Muscle of arm (tissue), 1 donor: ENCODE measurements at regions not wholly inside any gene's neighbourhood (a gene's known extent, or its start where the extent isn't known, plus 50 kb on each side); places are given as distances from the start of the nearest gene placed in this dataset.
"Not testable (repeated sequence)": the region's sequence is repeated elsewhere in the genome, so short reads cannot be mapped to it uniquely, and the experiment has no call there.

ENCODE experiments used
- DNase-seq: peaks from one replicate; pipeline ENCODE4 v3.0.0-alpha.2; 2013

DNA sequence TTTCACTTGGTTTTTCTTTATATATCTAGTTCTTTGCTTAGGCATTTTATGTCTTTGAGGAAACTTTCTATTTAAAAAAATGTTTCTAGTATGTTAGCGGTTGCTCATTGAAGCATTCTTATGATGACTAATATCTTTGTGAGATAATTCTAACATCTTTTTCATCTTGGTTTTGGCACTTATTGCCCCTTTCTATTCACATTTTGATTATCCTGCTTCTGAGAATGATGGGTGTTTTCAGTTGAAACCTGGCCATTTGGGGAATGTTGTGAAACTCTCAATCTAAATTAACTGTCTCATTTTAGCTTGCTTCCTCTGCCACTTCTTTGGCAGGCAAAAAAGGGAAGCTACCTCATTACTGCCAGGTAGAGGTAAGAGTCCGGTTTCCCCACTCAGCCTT lies 683.1 kb downstream of the DOK5 start:
- DNase-seq = no peak

DNA sequence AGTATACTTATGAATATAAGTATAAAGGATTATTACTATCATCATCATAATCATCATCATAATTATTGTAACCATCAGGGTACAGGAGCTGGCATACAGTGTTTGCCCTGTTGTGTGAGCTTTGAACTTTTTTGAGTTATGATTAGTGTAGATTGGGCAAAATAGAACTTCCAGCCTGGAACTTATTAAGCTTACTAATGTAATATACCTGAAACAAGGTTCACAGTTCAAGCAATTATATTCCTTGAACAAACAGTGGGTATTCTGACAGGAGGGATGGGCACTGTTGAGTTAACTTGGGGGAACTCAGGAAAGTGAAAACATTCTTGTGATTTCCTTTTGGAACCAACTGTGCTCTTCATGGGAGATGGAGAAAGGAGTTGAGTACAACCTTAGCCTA lies 680.0 kb downstream of the DOK5 start:
- no peak for DNase-seq

DNA sequence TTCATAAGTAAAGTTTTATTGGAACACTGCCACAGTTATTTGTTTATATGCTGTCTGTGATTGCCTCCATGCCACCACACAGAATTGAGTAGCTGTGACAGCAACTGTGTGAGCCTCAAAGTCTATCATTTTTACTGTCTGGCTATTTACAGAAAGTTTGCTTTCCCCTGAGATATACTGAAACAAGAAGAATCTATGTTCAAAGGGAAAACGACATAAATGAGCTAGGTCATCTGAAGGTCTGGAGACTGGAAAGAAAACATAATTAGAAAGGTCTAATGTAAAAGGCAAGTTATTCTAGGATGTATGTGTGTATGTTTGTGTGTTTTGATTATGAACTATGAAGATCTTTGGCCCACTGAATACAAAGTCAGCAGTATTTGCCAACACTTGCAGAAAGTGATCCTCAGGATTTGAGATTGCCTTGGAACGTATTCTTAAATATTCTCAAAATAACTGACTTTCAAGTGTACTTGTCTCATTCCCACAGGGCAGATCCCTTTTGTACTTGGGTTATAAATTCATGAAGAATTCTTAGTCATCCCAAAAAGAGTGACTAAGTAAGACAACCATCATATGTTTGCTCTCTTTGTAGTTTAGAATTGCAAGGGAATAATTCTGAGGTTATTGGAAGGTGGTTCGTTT lies 677.7 kb downstream of the DOK5 start:
- peak; percentile 3 for DNase-seq

DNA sequence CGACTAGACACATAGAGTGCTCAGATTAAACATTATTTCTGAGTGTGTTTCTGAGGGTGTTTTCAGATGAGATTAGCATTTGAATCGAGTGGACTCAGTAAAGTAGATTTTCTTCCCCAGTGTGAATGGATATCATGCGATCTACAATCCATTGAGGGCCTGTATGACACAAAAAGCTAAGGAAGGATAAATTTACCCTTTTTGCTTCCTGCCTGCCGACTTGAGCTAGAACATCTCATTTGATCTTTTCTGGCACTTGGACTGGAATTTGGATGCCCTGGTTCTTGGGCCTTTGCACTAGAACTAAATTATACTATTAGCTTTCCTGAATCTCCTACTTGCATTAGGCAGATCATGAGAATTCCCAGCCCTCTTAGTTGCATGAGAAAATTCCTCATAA lies 675.8 kb downstream of the DOK5 start:
- no peak for DNase-seq

DNA sequence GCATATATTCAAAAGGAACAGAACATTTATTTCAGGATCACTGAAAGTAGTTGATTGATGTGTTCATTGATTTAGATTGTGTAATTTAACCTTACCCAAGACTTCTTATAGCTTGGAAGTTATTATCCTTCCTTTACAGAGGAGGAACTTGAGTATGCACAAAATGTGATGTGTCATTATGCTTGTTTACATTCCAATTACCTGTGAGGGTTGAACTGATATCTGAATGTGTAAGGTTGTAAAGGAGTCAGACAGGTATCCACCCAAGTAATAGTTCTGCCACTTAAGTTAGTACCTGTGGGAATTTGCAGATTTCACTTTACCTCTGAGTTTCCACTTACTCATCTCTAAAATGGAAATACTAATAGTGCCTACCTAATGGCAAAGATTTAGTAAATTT lies 668.2 kb downstream of the DOK5 start:
- DNase-seq = no peak

DNA sequence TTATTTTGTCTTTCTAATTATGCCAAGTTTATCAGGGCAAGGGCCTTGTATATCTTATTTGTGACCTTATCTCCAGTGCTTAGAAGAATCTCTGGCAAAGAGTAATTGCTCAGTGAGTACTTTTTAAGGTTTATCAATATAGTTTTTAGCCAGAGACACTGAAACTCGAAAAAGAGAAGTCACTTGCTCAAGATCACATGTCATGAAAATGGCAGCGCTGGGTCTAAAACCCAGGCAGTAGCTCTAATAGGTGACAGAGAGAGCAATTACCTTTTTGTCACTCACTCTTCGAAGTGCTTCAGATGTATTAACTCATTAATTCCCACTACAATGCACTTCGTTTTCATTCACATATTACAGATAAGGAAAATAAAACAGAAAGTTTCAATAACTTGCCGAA lies 667.5 kb downstream of the DOK5 start:
- no peak for DNase-seq

DNA sequence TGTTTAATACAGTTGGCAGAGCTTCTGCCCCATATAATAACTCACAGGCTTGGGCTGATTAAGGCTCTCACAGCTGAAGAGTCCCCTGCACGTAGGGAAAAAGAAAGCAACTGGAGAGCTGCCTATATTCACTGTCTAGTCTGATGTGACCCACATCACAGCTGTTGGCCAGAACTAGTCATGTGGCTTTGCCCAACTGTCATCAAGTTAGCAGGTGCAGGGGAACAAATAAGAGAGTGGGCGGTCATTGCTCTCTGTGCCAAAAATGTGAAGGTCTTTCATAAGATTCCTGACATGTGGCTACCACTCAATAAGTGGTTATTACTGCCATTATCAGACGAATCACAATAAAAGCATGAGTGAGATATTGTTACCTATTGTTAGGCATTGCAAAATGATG lies 665.2 kb downstream of the DOK5 start:
- DNase-seq = peak; percentile 25

DNA sequence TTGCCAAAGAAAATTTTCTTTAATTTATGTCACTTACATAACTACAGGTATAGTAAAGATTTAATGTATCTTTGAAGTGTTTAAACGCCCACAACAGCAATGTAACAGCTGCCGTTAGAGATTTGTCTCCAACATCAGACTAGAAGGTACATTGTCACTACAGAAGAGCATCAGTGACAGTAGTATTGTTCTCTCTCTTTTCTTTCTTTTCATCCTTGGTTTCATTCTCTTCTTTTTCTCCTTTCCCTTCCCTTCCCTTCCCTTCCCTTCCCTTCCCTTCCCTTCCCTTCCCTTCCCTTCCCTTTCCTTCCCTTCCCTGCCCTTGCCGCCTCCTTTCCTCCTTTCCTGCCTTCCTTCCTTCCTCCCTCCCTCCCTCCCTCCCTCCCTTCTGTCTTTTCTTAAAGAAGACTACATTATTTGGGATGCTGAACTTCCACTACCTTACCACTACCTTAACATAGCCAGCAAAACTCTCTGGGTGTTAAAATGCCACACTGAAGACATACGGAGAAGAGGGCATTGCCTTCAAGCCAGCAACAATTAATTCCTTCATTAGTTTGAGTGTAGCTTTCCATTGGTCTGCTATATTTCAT lies 663.9 kb downstream of the DOK5 start:
- no peak for DNase-seq

DNA sequence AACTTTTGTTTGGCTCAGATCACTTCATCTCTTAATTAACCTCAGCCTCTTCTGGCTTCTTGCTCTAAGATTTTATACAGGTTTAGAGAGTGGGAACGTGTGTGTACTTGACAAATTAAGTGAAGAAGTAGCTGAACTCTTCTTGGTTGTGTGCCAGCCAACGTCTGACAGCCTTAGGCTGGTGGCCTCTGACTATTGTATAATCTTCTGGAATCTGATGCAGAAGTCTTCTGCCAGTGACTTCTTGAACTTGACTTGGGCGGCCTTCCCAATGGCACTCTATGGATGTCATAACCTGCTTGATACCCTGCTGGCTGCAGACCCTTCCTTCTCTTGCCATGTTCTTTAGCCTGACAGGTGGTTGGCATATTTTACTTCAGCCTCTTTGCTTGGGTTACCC lies 660.5 kb downstream of the DOK5 start:
- no peak for DNase-seq

DNA sequence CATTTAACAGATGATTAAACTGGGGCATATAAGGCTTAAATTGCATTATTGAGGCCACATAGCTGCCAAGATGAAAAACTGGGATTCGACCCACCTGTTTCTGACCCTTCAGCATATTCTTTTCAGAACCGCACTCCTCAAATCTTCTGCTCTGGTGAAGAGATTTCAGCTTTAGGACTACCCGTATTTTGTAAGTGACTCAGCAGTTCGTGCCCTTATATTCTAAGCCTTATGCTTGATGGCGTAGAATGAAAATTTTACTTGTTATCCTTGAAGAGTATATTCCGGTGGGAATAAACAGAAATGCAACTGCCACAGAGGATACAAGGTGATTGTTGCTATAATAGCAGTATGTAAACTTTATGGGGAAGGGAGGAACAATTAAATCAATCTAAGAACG lies 657.1 kb downstream of the DOK5 start:
- DNase-seq = no peak

DNA sequence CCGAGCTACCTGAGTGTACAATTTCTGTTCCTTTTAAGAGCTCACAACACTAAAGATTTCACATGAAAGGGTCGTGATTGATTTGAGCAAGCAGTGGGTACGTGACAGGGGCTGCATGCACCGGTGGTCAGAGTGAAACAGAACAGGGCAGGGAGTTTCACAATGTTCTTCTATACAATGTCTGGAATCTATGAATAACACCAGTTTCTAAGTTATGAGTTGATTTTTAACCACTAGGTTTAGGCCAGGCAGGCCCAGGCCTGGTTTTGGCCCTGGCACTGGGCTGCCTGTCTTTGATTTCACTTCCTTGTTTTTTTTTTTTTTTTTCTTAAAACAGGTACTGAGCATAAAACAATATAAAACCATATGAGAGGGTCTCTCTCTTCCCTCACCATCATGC lies 642.2 kb downstream of the DOK5 start:
- DNase-seq = not testable (repeated sequence)

DNA sequence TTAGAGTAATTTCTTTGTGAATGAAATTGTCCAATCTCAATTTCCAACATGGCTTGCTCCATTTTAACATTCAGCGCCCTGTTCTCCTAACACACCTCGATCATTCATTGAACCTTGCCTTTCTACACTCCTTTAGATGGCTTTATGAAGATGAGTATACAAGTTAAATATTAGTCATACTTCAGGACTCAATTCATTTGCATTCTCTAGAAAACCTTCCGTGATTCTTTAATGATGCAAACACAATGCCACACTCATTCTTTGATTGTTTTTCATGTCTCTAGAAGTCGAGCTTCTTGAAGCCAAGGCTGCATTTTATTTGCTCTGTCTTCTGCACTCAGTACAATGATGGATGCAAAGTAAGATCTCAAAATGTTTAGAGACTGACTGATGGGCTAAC lies 641.2 kb downstream of the DOK5 start:
- DNase-seq = no peak

DNA sequence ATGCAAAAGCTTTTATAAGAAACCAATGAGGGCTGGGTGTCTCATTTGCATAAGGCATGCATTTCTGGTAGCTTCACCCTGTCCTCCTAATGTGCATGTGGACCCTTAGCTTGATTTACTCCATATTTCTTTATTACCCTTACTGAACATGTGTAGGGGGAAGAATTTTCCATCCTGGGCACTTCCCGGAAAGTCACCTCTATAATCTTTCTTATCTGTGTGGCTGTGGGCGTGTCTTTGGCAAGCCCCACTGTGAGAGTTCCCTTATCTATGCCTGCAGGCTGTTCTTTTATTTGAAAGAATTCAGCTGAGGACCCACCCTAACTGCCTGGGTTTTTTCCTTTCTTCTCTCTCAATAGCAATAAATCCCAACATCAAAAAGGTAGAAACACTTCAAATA lies 627.8 kb downstream of the DOK5 start:
- no peak for DNase-seq

DNA sequence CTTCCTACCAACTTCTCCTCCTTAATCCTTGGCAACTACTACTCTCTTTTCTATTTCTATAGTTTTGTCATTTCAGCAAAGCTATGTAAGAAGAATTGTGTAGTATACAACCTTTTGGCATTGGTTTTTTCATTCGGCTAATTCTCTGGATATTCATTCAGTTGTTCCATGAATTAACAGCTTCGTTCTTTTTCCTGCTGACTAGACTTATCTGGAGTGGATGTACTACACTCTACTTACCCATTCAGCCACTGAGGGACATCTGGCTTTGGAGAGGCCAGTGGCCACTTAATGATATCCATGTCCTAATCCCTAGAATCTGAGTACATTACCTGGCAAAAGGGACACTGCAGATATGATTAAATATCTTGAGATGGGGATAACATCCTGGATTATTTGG lies 623.9 kb downstream of the DOK5 start:
- no peak for DNase-seq

DNA sequence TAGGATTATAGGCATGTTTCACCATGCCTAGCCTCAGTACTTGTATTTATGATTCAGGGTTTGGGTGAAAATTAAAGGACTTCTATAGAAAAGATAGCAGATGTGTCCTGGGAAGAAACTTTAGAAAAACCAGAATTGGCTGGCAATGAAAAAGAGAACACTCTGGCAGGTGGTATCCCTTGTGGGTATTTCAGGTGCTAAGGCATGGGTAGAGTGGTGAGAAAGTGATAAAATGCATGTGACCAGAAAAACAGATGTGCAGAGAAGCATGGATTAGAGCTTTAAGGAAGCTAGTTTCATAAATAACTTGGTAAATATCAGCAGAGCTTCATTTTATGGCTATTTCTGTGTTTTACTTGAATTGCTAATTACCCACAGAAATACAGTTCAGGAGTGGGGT lies 622.2 kb downstream of the DOK5 start:
- DNase-seq = no peak

DNA sequence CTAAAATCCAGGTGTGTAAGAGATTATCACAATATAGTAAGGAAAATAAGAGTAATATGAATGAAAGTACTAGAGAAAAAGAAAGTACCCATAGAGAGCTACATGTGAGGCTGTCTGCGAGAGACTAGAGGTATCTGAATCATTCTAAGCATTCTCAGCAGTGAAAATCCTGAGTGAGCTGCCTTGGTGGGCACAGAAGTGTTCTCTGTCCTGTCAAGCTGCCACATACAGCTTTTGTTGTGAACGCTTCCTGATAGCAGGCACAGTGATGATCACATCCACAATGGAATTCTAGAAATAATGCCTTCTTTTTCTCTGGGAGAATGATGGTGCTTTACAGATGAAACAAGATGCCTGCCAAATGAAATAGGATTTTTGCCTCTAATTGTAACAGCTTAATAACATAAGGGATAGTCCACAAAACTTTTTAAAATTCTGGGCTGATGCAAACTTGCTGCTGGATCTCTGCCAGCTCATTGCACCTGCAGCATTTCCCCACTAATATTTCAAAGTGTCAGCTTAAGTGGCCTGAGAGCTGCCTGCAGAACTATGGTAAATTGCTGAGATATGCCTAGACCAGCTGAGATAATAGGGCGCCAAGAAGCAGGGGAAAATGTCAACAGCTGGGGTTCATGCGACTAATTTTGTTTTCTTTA lies 620.5 kb downstream of the DOK5 start:
- peak; percentile 3 for DNase-seq

DNA sequence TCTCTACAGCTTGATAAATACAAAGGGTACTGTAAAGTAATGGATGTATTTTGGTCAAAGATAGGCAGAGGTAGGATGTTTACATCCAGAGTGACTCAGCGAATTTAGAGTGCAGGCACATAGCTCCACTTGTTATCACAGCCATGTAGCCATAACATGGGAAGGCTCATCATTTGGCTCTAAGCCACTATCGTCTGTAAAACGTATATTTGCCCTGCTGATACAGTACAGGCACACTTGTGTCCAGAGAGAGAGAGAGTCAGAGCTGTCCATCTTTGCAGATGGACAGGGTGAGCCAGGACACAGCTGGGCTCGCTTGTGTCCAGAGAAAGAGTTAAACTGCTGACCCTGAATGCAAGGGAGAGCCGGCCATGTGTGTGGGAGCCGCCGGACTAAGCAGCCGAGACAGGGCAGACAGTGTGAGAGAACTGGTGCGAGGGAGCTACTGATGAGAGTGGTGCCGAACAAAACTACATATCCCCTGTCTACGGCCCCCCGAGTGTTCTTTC lies 619.0 kb downstream of the DOK5 start:
- no peak for DNase-seq

DNA sequence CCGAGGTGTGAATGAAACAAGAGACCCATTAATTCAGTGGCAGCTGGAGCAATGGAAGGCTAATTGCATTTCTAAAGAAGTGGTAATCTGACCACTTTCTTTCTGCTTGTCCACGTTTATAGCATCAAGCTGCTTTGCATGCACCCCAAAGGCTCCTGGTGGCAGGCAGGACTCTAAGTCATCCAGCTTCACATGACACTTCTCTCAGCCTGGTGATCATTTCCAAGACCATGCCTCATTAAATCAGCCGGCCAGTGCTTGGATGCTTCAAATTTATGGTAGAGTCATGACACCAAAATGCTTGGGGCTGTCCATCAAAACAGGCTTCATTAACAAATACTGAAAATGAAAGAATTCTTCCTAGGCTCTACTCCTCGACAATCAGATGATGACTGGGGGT lies 614.9 kb downstream of the DOK5 start:
- DNase-seq = no peak

DNA sequence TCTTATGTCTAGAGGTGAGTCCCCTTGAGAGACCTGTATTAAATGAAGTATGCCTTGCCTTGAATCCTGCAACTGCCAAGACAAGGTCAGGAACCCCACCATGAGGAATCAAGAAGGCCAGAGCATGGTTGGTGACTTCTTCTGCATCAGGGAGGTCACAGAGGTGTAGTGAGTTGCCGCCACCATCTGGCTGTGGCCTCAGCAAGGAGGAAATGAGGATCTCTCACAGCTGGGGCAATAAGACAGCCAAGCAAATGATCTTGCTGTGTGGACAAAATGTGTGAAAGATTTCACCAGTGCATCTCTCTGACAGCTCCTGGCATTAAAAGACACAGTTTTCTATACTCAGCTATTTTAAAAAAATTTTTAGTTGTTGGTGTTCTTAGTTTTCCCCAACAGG lies 611.0 kb downstream of the DOK5 start:
- no peak for DNase-seq

DNA sequence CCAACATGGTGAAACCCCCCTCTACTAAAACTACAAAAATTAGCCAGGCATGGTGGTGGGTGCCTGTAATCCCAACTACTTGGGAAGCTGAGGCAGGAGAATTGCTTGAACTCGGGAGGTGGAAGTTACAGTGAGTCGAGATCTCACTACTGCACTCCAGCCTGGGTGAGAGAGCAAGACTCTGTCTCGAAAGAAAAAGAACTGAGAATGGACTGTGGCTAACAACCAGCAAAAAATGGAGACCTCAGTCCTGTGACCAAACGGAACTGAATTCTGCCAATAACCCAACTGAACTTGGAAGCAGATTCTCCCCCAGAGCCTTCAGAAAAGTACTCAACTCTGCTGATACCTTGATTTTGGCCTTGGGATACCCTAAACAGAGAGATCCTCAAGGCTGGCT lies 604.5 kb downstream of the DOK5 start:
- no peak for DNase-seq

DNA sequence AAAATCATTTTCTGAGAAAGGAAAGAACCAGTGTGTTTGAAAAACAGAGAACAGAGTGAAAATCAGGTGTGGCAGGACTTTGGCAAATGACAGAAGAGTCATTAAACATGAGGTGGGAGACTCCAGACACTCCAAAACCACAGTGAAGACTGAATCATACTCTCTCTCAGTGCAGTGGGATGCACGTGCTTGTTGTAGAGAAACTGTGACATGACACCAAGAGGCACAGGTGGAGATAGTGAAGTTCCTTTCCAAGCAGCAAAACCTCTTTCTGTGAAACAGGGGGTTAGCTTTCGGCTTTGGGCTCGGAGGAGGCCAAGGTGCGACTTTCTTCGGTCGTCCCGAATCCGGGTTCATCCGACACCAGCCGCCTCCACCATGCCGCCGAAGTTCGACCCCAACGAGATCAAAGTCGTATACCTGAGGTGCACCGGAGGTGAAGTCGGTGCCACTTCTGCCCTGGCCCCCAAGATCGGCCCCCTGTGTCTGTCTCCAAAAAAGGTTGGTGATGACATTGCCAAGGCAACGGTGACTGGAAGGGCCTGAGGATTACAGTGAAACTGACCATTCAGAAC lies 599.0 kb downstream of the DOK5 start:
- DNase-seq = not testable (repeated sequence)

DNA sequence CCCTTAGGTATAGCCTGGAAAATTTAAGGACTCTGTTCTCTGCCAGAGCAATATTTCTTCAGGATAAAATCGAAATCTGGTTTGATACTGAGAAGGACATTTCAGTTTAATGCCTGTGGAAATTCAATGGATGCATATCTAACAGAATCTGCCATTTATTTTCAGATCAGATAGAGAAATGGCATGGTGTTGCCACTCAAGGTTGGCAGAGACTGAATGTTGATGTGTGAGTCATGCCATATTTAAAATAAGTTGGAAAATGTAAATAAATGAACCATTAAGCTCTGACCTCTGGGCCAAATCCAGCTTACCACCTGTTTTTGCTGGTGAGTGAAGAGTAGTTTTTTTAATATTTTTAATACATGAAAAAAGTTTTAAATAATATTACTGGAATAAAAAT lies 594.6 kb downstream of the DOK5 start:
- no peak for DNase-seq

DNA sequence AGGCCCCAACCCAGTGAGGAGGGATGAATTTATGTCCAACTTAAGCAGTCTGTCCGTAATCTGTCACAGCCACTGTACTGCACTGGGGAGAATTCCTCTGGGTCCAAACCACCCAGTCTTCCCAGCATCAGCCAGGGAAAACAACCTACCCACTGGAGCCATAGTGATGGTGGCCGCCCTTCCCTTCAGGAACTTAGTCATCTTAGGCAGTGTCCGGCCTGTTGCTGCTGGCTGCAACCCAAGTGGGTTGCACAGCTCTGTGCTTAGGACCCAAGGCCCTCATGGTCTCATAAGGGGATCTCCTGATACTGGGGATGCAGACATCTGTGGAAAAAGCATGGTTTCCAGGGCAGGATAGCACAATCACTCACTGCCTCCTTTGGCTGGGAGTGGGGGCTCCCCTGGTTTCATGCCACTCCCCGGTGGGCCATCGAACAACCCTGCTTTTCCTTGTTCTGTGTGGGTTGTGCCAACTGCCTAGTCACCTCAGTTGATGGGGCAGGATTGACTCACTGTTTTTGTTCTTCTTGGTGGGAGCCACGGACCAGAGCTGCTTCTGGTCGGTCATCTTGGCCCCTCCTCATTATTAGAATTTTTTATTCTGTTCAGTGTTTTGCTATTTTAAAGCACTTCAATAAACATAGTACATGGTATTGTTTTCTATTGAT lies 591.9 kb downstream of the DOK5 start:
- no peak for DNase-seq
